Stimulated activated CD4-positive, alpha-beta T cell treated with anti-CD3 and anti-CD28 coated beads, TNF-alpha, amount 100 ng/mL, for 48 hours (primary cell): ENCODE measurements at regions not wholly inside any gene's neighbourhood (a gene's known extent, or its start where the extent isn't known, plus 50 kb on each side); places are given as distances from the start of the nearest gene placed in this dataset.

ENCODE experiments used
- DNase-seq, 3 donors: peaks; one replicate each; pipeline ENCODE4 v3.0.0-alpha.2; 2020; ENCODE audit warnings: low read depth in 3 of 3

DNA sequence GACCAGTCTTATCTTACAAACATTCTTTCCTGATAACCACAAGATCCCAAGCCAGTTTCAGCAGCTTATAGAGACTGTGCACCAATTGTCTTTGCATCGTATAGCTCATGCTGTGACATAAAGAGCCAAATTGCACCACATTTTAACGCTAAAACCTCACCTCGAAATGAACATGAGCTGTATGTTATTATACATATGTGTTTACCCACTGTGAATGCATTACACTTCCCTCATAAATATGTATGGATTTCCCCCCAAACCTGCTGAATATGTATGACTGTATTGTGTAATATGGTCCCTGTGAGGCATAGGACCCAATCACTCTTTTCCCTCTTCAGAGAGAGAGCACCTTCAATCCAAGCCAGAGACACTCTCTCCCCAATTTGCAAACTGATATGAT lies 692.4 kb downstream of the NLGN4X start:
- DNase-seq: no peak

DNA sequence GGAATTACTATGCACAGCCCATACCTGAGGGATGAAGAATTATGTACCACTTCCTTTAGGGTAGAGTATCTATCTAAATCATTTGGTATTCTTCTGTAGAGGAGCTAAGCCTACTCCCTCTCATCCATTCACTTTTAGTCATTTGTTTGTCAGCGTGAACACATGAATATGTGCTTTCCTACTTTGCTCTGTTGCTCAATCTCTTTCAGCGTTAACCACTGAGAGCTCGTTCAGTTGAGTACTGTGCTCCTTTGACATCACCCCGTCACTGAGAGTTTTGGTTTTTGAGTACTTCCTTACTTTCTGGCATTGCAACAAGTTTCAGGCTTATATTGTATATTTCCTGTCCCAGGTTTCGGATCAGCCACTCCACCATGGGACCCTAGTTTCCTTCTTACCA lies 700.6 kb downstream of the NLGN4X start:
- no peak for DNase-seq

DNA sequence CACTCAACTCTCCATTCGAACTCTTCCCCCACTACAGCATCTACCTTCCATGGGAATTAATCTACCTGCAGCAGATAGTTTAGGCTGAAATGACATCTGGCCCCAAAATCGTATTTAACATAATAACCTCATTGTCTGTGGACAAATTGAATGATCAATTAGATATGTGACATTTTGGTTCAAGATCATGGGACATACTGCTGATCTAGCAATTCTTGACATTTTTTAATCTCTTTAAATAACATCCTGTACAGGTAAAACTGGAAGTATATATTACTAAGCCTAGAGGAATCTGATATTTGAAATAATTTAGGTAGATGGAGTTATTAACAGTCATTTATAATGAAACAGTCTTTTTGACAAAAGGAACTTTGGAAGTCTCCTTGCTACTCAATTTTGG lies 702.5 kb downstream of the NLGN4X start:
- no peak for DNase-seq

DNA sequence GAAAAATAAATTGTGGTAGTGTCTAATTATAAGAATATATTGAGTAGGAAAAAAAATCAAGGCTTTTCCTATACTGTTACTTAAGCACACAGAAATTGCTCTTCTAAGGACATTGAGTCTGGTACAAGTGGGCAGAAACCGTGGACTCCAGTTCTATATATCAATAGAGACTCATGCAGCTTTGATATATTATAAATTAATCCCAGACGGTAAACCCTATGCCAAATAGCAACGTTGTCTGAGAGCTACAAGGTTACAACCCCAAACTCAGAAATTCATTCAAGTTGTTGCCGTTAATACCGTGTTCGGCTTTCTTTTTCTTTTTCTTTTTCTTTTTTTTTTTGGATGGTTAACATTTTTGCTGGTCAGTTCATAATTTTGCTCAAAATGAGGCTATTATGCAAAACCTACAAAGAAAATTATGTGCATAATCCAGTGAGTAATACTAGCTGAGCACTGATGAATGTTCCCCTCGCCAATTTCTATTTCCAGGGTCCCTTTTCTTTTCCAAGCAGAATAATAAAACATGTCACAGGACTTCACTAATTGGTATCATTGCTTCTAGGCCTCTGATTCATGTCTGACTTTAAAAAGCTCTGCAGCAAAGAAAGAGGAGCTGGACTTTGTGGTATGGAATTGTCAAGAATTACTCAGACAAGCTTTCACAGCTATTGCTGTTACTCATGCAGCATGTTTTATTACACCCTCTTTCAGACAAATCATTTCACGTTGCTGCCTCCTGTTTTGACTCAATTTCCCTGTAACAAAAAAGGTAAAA lies 737.7 kb downstream of the NLGN4X start:
- DNase-seq: no peak

DNA sequence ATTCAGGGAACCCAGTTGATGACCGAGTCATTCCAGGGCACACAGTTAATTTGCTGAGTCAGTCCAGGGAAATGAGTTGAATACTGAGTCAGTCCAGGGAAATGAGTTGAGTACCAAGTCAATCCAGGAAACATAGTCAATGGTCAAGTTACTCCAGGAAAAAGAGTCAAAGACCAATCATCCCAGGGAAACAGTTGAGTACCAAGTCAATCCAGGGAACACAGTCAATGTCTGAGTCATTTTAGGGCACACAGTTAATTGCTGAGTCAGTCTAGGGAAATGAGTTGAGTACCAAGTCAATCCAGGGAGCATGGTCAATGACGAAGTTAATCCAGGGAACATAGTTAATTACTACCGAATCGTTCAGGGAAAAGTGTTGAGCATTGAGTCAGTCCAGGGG lies 754.4 kb downstream of the NLGN4X start:
- DNase-seq: no peak

DNA sequence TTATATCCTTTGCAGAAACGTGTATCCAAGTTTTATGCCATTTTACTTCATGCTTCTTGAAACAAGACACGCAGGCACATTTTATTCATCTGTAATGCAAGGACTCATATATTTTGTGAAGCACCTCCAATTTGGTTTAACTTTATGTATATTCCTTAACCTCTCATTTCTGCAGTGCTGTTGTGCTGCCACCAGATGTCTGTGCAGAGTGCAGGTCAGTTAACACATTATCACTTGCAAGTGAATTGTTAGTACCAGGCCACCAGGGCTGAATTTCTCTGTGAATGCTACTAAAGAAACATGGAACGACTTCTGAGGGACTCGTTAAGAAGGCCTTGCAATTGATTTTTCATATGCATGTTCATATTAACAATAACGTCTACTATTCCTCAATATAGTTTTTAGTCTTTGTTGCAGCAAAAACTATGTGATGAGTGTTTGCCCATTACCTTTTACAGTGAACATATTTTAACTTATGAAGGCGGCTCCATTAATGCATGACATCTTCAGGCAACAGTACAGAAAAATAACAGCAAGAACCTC lies 770.3 kb downstream of the NLGN4X start:
- DNase-seq: no peak

DNA sequence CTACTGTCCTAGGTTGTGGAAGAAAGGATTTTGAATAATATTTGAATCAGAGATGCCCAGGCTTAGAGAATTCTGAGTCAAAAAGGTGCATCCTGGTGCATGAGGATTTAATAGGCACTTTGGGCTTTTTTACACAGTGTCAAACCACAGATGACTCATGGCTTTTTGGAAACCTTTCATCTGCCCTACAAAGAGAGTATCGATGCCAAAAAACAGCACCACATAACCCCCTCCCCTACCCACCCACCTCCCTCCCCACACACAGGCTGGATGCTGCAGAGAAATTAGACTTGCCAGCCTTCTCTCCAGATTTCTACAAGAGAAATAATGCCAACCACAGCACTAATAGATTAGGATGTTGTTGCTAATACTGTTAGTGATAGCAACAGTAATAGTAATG lies 779.3 kb downstream of the NLGN4X start:
- DNase-seq: no peak

DNA sequence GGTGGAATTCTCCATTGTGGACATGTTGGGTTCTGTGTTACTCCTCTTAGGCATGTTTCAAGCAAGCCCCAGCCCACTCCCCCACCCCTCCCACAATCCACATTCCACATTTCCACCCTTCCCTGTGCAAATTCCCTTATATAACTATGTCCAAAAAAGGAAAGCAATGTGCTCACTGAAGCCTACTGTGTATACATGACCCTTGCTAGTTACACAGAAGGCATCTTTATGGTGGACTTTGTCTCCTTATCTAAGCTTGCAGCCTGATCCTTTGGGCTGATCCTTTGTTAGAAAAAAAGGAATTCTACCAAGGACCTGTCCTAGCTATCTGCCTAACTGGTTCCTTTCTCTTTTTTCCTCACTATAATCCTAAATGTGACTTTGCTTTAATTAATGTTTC lies 796.8 kb downstream of the NLGN4X start:
- no peak for DNase-seq

DNA sequence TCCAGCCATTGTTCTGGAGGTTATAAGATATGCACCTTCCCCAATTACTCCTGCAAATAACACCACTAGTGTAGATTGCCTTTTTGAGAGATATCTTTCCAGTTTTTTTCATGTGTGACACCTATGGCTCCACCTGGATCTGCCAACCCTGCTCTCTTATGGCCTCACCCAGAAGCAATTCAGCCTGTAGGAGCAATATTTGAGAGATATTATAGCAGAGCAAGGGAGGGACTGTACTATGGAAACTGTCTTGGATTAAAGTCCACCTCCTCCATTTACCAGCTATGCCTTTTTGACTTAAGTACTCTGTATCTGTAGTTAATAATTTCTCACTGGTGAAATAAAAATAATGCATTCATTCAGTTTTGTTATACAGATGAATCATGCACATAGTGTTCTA lies 803.5 kb downstream of the NLGN4X start:
- DNase-seq: no peak

DNA sequence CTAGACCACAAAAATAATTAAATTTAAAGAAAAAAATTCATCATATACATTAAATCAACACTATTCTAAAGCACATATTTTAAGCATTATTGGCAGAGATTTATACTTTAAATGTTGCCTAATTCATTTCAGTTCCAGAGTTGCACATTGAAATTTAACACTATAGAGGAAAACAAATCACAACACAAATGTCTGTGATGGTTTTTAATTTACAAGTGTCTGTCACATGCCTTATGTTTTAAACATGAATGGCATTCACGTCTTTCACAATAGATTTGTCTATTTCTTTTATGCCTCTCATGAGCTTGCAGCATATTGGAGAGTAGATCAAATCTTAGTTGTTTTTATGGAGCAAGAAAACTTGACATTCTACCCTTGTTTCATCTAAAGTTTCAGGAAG lies 811.3 kb downstream of the NLGN4X start:
- no peak for DNase-seq

DNA sequence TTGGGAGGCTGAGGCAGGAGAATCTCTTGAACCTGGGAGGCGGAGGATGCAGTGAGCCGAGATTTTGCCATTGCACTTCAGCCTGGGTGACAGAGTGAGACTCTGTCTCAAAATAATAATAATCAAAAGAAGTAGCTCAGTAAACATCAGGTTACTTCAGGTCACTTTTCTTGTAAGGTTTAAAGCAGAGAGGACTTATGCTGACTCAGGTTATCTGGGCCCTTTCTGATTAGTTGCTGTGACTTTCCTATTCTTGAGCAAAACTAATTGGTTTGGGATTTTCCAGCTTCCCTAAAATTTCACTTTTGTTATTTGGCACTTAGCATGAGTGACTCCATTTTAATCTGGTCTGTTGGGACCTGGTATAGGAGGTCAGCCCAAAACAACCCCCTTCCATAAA lies 812.9 kb downstream of the NLGN4X start:
- DNase-seq: no peak

DNA sequence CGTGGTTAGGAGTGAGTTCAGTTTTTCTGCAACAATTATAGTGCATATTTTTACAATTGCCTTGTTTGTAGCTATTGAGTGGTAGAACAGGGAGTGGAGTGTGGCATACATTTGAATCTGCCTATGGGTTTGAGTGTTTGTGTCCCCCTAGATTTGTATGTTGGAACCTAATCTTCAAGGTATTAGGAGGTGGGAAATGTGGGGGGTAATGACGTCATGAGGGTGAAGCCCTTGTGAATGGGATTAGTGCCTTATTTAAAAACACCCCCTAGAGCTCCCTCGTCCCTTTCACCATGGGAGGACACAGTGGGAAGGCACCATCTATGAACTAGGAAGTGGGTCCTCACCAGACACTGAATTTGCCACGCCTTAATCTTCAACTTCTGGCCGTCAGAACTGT lies 819.6 kb downstream of the NLGN4X start:
- no peak for DNase-seq

DNA sequence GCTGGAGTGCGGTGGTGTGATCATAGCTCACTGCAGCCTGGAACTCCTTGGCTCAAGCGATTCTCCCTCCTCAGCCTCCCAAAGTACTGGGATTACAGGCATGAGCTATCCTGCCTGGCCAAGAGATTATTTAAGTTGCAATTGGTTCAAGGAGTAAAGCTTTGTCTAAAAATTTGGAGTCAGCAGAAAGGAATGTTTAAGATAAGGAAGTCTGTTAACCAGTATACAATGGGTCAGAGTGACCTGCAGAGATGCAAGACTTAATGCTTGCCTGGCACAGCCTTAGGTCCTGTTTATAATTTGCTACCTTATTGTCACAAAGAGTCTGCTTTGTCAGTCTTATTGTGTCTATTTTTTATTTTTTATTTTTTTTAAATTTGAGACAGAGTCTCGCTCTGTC lies 826.2 kb downstream of the NLGN4X start:
- DNase-seq: no peak

DNA sequence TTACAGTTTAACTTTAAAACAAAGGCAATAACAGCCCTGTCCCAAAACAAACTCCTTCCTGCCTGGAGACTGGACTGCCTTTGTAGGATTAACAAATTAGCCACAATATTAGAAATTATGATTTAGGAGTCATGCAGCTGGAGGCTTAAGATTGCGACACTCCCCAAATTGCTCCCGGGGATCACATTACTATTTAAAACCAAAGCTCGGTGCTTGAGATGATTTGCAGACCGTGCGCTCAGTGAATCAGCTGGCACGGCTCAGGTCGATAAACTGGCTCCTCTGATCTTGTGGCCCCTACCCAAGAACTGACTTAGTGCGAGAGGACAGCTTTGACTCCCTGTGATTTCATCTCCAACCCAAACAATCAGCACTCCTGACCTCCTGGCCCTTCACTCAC lies 829.3 kb downstream of the NLGN4X start:
- DNase-seq: no peak

DNA sequence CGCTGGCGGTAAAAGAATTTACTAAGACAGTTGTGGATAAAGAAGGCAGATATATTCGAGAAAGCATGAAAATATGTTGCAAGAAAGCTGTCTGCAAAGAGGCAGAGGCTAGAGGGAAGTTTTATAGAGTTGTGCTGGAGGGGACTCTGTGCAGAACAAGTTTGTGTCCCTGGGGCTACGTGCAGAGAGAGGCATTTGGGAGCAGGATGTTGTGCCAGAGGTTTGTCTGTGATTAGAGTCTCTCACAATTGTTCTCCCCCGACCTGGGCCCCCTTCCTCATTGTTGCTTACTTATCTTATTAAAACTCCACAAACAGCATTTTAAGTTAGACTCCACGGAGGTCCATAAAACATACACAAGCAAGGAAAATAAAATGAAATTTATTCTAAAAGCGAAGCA lies 831.3 kb downstream of the NLGN4X start:
- DNase-seq: no peak

DNA sequence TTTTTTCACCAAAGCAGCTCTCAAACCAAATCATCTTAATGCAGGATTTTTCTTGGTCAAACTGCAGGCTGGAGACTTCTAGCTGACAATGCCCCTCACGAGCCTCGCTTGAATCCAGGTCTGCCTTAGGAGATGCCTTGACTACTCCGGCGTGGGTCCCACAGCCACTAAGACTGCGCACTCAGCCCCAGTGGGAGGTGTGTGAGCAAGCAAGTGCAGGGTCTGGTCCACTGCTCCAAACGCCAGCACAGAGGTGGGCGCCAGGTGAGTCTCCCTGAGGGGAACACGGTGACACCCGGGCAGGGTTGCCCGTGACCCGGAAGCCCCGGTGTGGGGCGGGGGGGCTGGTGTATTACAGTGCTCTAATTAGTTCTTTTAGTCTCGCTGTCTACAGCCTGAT lies 838.3 kb downstream of the NLGN4X start:
- no peak for DNase-seq

DNA sequence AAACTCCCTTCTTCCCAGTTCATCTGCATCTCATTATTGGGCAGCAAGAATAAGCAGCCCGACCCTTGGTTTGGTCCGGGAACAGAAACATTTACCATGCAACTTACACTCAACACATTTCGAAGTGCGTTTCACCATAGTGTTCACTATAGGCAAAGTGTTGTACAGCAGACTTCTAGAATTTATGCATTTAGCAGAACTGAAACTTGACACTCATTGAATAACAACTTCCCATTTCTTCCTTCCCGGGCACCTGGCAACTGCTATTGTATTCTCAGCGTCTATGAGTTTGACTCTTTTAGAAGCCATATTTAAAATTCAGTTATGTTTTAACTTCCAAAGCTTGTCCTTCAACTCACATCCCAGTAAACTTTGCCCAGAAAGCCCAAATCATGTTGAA lies 840.6 kb downstream of the NLGN4X start:
- DNase-seq: no peak

DNA sequence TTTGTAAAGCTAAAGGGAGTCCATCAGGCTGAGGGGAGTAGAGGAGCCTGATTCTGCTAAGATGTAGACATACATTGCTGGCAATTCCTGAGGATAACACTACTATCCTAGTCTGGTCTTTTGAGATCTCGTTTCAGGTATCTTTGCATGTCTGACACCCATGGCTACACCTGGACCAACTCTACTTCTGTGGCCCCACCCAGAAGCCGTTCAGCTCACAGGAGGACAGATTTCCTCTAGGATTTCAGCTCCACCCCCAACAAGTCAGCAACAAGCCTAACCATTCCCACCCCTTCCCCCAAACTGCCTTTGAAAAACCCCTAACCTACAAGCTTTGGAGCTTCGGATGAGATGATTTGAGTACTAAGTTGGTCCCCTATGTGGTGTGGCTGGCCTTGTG lies 848.2 kb downstream of the NLGN4X start:
- no peak for DNase-seq

DNA sequence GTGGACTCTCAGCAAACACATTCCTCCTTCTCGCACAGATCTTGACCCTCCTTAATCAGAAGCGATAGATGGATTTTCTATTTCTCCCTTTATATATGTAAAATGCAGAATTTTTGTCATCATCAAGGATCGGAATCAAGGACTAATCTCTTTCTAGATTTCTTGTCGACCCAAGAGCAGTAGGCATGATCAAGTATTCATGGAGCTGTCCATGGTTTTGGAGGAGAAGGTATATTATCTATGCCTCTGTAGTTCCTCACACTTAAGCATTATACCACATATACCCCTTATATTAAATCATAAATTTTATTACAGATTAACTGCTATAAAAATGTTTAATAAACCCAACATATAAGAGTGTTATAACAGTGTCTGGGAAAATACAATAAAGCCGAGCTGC lies 886.8 kb downstream of the NLGN4X start:
- no peak for DNase-seq

DNA sequence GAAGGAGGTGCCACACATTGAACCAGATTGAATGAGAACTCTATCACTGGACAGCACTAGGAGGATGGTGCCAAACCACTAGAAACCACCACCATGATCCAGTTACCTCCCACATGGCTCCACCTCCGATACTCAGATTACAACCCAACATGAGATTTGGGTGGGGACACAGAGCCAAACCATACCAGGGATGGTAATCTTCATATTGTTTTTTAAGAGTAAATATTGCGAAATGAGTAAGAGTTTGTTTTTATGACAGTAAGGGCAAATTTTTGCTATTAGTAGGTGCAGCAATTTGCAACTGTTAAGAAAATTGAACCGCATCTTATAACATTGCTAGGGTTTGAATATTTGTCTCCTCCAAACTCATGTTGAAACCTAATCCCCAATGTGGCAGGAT lies 891.5 kb downstream of the NLGN4X start:
- no peak for DNase-seq

DNA sequence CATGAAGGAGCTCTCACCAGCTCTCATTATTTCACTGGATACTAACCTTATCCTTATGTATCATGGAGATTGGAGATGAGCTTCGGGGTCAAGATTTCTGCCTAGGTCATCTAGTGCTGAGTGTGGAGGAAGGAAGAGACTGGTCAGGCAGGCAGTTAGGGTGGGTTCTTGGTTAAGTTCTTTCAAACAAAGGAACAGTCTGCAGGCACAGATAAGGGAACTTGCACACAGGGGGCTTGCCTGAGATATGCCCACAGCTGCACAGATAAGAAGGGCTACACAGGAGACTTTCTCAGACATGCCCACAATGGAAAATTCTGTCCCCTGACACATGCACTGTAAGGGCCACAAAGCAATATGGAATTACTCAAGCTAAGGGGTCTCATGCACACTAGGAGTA lies 904.1 kb downstream of the NLGN4X start:
- no peak for DNase-seq

DNA sequence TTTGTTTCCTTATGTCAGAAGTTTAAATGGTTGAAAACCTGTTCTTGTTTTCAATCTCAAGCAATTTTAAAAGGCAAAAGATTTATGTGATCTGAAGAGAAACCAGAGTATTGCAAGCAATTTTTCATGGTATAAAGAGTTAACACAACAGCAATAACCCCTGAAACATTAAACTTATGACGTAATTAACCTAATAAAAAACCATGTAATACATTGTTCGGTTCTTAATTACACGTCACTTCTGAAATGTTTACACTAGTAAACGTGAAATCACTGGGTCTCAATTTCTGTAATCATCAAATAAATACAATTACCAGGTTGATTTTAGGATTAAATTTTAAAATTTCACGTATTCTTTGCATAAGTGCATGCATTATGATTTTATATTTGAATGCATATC lies 914.5 kb downstream of the NLGN4X start:
- DNase-seq: no peak

DNA sequence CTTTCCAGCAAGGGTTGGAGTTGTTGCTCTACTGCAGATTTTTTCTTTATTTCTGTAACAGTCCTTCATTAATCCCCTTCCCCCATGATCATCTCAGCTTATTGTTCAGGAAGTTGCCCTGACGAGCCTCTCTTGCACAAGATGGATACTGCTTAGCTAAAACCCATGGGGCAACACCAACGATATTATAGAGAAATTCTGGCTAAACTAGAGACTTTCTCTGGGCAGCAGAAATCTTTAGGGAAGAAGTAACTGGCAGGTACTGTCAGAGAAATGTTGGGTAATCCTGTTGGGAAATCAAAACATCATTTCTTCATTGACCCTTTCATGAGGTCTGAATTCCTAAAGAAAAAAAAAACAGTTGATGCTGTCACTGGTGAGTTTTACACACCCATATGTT lies 921.3 kb downstream of the NLGN4X start:
- no peak for DNase-seq

DNA sequence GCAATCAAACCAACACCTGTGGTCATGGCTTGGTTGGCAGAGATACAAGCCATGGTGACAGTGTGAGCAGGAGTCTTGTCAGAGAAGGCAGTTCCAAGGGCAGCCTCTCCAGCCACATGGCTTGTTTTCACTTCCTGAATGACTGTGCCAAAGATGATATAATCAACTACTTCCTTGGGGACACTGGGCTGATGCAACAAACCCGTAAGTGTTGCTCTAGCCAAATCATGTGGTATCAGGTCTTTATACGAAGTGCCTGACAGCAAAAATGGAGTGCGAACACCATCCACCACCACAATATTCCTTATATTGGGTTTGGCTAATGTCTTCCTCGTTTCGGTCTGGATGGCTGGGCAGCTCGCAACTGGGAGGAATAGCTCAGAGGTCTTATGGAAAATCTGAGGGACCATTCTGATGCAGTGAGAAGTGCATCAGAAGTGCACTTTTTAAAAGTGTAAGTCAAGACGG lies 922.0 kb downstream of the NLGN4X start:
- no peak for DNase-seq
